KMS-11 (cell line): ENCODE measurements at regions not wholly inside any gene's neighbourhood (a gene's known extent, or its start where the extent isn't known, plus 50 kb on each side); places are given as distances from the start of the nearest gene placed in this dataset.

Source experiments
- H2AFZ ChIP-seq: fragments of 200-600 bp; sonication (generic); 2 replicates; pipeline ENCODE4 v1.6.1; 2016; ENCODE audit warnings: antibody characterized with exemption, mixed run types, low read depth
- H3K27ac ChIP-seq: fragments of 200-600 bp; sonication (generic); 2 replicates; pipeline ENCODE4 v1.6.1; 2016; ENCODE audit warnings: mild to moderate bottlenecking, mixed run types
- H3K27me3 ChIP-seq: fragments of 200-600 bp; sonication (generic); 2 replicates; pipeline ENCODE4 v1.6.1; 2017; ENCODE audit warnings: mild to moderate bottlenecking, low read depth, mixed run types, moderate library complexity; ENCODE audit not compliant: insufficient read depth
- H3K36me3 ChIP-seq: fragments of 200-600 bp; sonication (generic); 2 replicates; pipeline ENCODE4 v1.6.1; 2017; ENCODE audit warnings: mild to moderate bottlenecking, mixed run types; ENCODE audit not compliant: insufficient read depth
- H3K4me1 ChIP-seq: fragments of 200-600 bp; sonication (generic); 2 replicates; pipeline ENCODE4 v1.6.1; 2016; ENCODE audit warnings: mild to moderate bottlenecking, low read depth, mixed run types; ENCODE audit not compliant: poor library complexity, severe bottlenecking
- H3K4me2 ChIP-seq: fragments of 200-600 bp; sonication (generic); 2 replicates; pipeline ENCODE4 v1.7.0; 2016; ENCODE audit warnings: mild to moderate bottlenecking, mixed run types
- H3K4me3 ChIP-seq: fragments of 200-600 bp; sonication (generic); IDR thresholded peaks from 2 replicates; pipeline ENCODE4 v1.6.1; 2017; ENCODE audit warnings: low read depth, low read length, mixed read lengths; ENCODE audit not compliant: insufficient read depth
- H3K79me2 ChIP-seq: fragments of 200-600 bp; sonication (generic); 2 replicates; pipeline ENCODE4 v1.6.1; 2016; ENCODE audit warnings: low read depth, mixed run types; ENCODE audit not compliant: insufficient read depth
- H3K9ac ChIP-seq: fragments of 200-600 bp; sonication (generic); 2 replicates; pipeline ENCODE4 v1.6.1; 2016; ENCODE audit warnings: mild to moderate bottlenecking, mixed run types
- H4K20me1 ChIP-seq: fragments of 200-600 bp; sonication (generic); 2 replicates; pipeline ENCODE4 v1.6.1; 2016; ENCODE audit warnings: mild to moderate bottlenecking, mixed run types; ENCODE audit not compliant: insufficient read depth
- CTCF ChIP-seq: fragments of 200-600 bp; sonication (generic); conservative IDR thresholded peaks from 2 replicates; pipeline ENCODE4 v1.6.1; 2017; ENCODE audit warnings: low read depth, mild to moderate bottlenecking, antibody characterized with exemption, low read length, moderate library complexity, mixed read lengths

- no peak for TF ChIP-seq CTCF
- H3K36me3 ChIP-seq: no peaks in the 10 kb centered on the region
- H3K27ac ChIP-seq: no peak overlapping the region
- H3K4me3 ChIP-seq: no peak overlapping the region
- H3K9ac ChIP-seq: no peak overlapping the region
- H3K4me1 ChIP-seq: peaks cover 19% of the 10 kb centered on the region
- H2AFZ ChIP-seq: no peak overlapping the region
- H3K79me2 ChIP-seq: no peaks in the 10 kb centered on the region
- no peaks in the 10 kb centered on the region for H4K20me1 ChIP-seq
- H3K27me3 ChIP-seq: no peaks in the 10 kb centered on the region
- H3K4me2 ChIP-seq: no peak overlapping the region
Observed at GRCh38 chr2:184507254-184507653, 91.1 kb upstream of the ZNF804A start.

GRCh38 chr2:184517402-184517801 lies 80.9 kb upstream of the ZNF804A start:
- Histone ChIP-seq H3K36me3 (no peaks in the 10 kb centered on the region), H2AFZ (no peak overlapping the region), H3K9ac (no peak overlapping the region), H3K79me2 (no peaks in the 10 kb centered on the region), H3K4me1 (peaks cover 7% of the 10 kb centered on the region), H3K4me3 (no peak overlapping the region), H3K4me2 (no peak overlapping the region), H3K27ac (no peak overlapping the region), H4K20me1 (no peaks in the 10 kb centered on the region), H3K27me3 (no peaks in the 10 kb centered on the region)
- TF ChIP-seq CTCF: no peak

GRCh38 chr2:184520441-184520840 lies 77.9 kb upstream of the ZNF804A start:
- H2AFZ ChIP-seq: no peak overlapping the region
- no peaks in the 10 kb centered on the region for H3K36me3 ChIP-seq
- no peaks in the 10 kb centered on the region for H4K20me1 ChIP-seq
- no peaks in the 10 kb centered on the region for H3K27me3 ChIP-seq
- no peak overlapping the region for H3K9ac ChIP-seq
- no peak overlapping the region for H3K4me2 ChIP-seq
- H3K4me3 ChIP-seq: no peak overlapping the region
- no peak for TF ChIP-seq CTCF
- no peaks in the 10 kb centered on the region for H3K4me1 ChIP-seq
- no peaks in the 10 kb centered on the region for H3K79me2 ChIP-seq
- no peak overlapping the region for H3K27ac ChIP-seq

- Histone ChIP-seq H2AFZ (no peak overlapping the region), H3K4me1 (no peaks in the 10 kb centered on the region)
Observed at GRCh38 chr2:184523732-184524131, 74.6 kb upstream of the ZNF804A start.

More at GRCh38 chr2:184523732-184524131, 74.6 kb upstream of the ZNF804A start:
- Histone ChIP-seq H3K27me3 (no peaks in the 10 kb centered on the region), H3K9ac (no peak overlapping the region), H4K20me1 (no peaks in the 10 kb centered on the region), H3K27ac (no peak overlapping the region), H3K4me2 (no peak overlapping the region), H3K36me3 (no peaks in the 10 kb centered on the region), H3K4me3 (no peak overlapping the region), H3K79me2 (no peaks in the 10 kb centered on the region)
- TF ChIP-seq CTCF: no peak
